ENCODE measurements at regions not wholly inside any gene's neighbourhood (a gene's known extent, or its start where the extent isn't known, plus 50 kb on each side); places are given as distances from the start of the nearest gene placed in this dataset.
"Not testable (repeated sequence)": the region's sequence is repeated elsewhere in the genome, so short reads cannot be mapped to it uniquely, and the experiment has no call there.

- no peak overlapping the region for H3K27ac ChIP-seq
- POLR2A ChIA-PET (ENCODE audit: low non-redundant PET) = no interaction called here
These were observed 55.7 kb upstream of the MRTFB start for GRCh38 chr16:14015461-14015860.

GRCh38 chr16:14015948-14016347 is 55.2 kb upstream of the MRTFB start:
- TF ChIP-seq CTCF (conservative IDR thresholded peaks at IDR 0.05; ENCODE audit: low read depth) = no peak
- peak; percentile 34 for DNase-seq (ENCODE audit: low spot score)
- CTCF ChIA-PET = interaction anchor here (0.9 kb wide), 1 partner anchor 80 kb away, joined by 3 read pairs; no protein-coding TSS in a partner anchor
- no peak overlapping the region for H3K27ac ChIP-seq
- POLR2A ChIA-PET (ENCODE audit: low non-redundant PET) = no interaction called here

More at GRCh38 chr16:14015461-14015860, 55.7 kb upstream of the MRTFB start:
- CTCF ChIA-PET = interaction anchor here (0.9 kb wide), 1 partner anchor 80 kb away, joined by 3 read pairs; no protein-coding TSS in a partner anchor
- no peak for DNase-seq (ENCODE audit: low spot score)
- TF ChIP-seq CTCF (conservative IDR thresholded peaks at IDR 0.05; ENCODE audit: low read depth) = no peak

GRCh38 chr16:14016362-14016761 is 54.8 kb upstream of the MRTFB start:
- not testable (repeated sequence) for DNase-seq (ENCODE audit: low spot score)

GRCh38 chr16:14017886-14018285 is 53.2 kb upstream of the MRTFB start:
- CTCF ChIA-PET = interaction anchor here (0.6 kb wide), 1 partner anchor 185 kb away, joined by 3 read pairs; no protein-coding TSS in a partner anchor
- no peak for DNase-seq (ENCODE audit: low spot score)
- POLR2A ChIA-PET (ENCODE audit: low non-redundant PET) = no interaction called here
- H3K27ac ChIP-seq = no peak overlapping the region
- no peak for TF ChIP-seq CTCF (conservative IDR thresholded peaks at IDR 0.05; ENCODE audit: low read depth)

More at GRCh38 chr16:14016362-14016761, 54.8 kb upstream of the MRTFB start:
- H3K27ac ChIP-seq; POLR2A ChIA-PET (ENCODE audit: low non-redundant PET); CTCF ChIA-PET: not testable (repeated sequence)

GRCh38 chr16:14018851-14019250 is 52.3 kb upstream of the MRTFB start:
- H3K27ac ChIP-seq = no peak overlapping the region
- ChIA-PET POLR2A (ENCODE audit: low non-redundant PET) (no interaction called here), CTCF (interaction anchor here (0.6 to 0.7 kb wide), 2 partner anchors 31 to 1921 kb away, joined by 3 read pairs; no protein-coding TSS in a partner anchor)
- DNase-seq (ENCODE audit: low spot score) = no peak
- TF ChIP-seq CTCF (conservative IDR thresholded peaks at IDR 0.05; ENCODE audit: low read depth) = no peak

DNA sequence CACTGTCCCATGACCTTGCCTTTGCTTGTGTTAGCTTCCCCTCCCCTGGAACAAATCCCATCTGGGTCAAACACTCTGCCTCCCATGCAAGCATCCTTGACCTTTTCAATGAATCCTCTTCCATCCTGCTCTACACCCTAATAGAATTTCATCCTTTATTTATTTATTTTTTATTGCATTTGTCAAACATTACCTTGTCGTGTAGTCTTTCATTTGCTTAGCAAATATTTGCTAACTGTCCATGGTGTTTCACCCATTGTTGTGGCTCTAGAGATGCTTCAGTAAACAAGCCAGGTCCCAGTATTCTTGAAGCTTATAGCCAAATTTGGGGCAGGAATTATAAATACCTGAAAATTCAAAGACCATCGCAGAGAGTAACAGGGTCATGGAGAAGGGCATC is 51.0 kb upstream of the MRTFB start:
- no peak overlapping the region for H3K27ac ChIP-seq
- DNase-seq (ENCODE audit: low spot score) = no peak
- ChIA-PET POLR2A (ENCODE audit: low non-redundant PET) (no interaction called here), CTCF (no interaction called here)
- TF ChIP-seq CTCF (conservative IDR thresholded peaks at IDR 0.05; ENCODE audit: low read depth) = no peak
